ENCODE measurements at regions not wholly inside any gene's neighbourhood (a gene's known extent, or its start where the extent isn't known, plus 50 kb on each side); places are given as distances from the start of the nearest gene placed in this dataset.
"Not testable (repeated sequence)": the region's sequence is repeated elsewhere in the genome, so short reads cannot be mapped to it uniquely, and the experiment has no call there.

- no peak for DNase-seq (ENCODE audit: low read depth)
These were observed 137.1 kb downstream of the ELOVL4 start for GRCh38 chr6:79810185-79810705.

GRCh38 chr6:79808921-79809320 lies 138.4 kb downstream of the ELOVL4 start:
- no peak for DNase-seq (ENCODE audit: low read depth)

- not testable (repeated sequence) for DNase-seq (ENCODE audit: low read depth)
These were observed 140.7 kb downstream of the ELOVL4 start for GRCh38 chr6:79806661-79807060.

- no peak for DNase-seq (ENCODE audit: low read depth)
These were observed 142.6 kb downstream of the ELOVL4 start for GRCh38 chr6:79804732-79805131.

GRCh38 chr6:79803917-79804316 lies 143.4 kb downstream of the ELOVL4 start:
- no peak for DNase-seq (ENCODE audit: low read depth)

- no peak for DNase-seq (ENCODE audit: low read depth)
These were observed 144.6 kb downstream of the ELOVL4 start for GRCh38 chr6:79802657-79803300.

GRCh38 chr6:79801362-79801761 lies 146.0 kb downstream of the ELOVL4 start:
- no peak for DNase-seq (ENCODE audit: low read depth)

GRCh38 chr6:79798841-79799240 lies 148.5 kb downstream of the ELOVL4 start:
- DNase-seq (ENCODE audit: low read depth) = no peak

GRCh38 chr6:79797912-79798311 lies 149.4 kb downstream of the ELOVL4 start:
- DNase-seq (ENCODE audit: low read depth) = no peak

- no peak for DNase-seq (ENCODE audit: low read depth)
These were observed 150.1 kb downstream of the ELOVL4 start for GRCh38 chr6:79797163-79797764.

GRCh38 chr6:79796197-79796596 lies 151.2 kb downstream of the ELOVL4 start:
- DNase-seq (ENCODE audit: low read depth) = no peak

- DNase-seq (ENCODE audit: low read depth) = no peak
These were observed 157.5 kb downstream of the ELOVL4 start for GRCh38 chr6:79789896-79790295.

GRCh38 chr6:79788756-79789155 lies 157.6 kb downstream of the SH3BGRL2 start:
- DNase-seq (ENCODE audit: low read depth) = no peak

GRCh38 chr6:79787626-79788025 lies 156.5 kb downstream of the SH3BGRL2 start:
- no peak for DNase-seq (ENCODE audit: low read depth)

GRCh38 chr6:79784395-79784753 lies 153.2 kb downstream of the SH3BGRL2 start:
- DNase-seq (ENCODE audit: low read depth) = no peak

GRCh38 chr6:79783670-79784394 lies 152.7 kb downstream of the SH3BGRL2 start:
- no peak for DNase-seq (ENCODE audit: low read depth)

GRCh38 chr6:79782792-79783580 lies 151.9 kb downstream of the SH3BGRL2 start:
- no peak for DNase-seq (ENCODE audit: low read depth)

- no peak for DNase-seq (ENCODE audit: low read depth)
These were observed 150.8 kb downstream of the SH3BGRL2 start for GRCh38 chr6:79781916-79782315.

GRCh38 chr6:79780881-79781280 lies 149.8 kb downstream of the SH3BGRL2 start:
- no peak for DNase-seq (ENCODE audit: low read depth)

- no peak for DNase-seq (ENCODE audit: low read depth)
These were observed 147.7 kb downstream of the SH3BGRL2 start for GRCh38 chr6:79778816-79779215.

GRCh38 chr6:79777713-79778579 lies 146.8 kb downstream of the SH3BGRL2 start:
- peak; percentile 65 for DNase-seq (ENCODE audit: low read depth)
